Sigmoid colon (tissue), 6 donors: ENCODE measurements at regions not wholly inside any gene's neighbourhood (a gene's known extent, or its start where the extent isn't known, plus 50 kb on each side); places are given as distances from the start of the nearest gene placed in this dataset.
A peak's percentile ranks its signal among the peaks of the same experiment; 100 is the strongest.

Source experiments
- DNase-seq: peaks from one replicate; pipeline ENCODE4 v3.0.0-alpha.2; 2019
- H3K27ac ChIP-seq, 4 donors: fragments of 200-600 bp; sonication (generic); one replicate each; pipeline ENCODE4 v1.5.1; 2016 to 2019; ENCODE audit warnings: mild to moderate bottlenecking in 1 of 4
- H3K27me3 ChIP-seq, 3 donors: fragments of 200-600 bp; sonication (generic); one replicate each; pipeline ENCODE4 v1.5.1; 2019; ENCODE audit warnings: mild to moderate bottlenecking in 1 of 3
- H3K36me3 ChIP-seq, 4 donors: fragments of 200-600 bp; sonication (generic); one replicate each; pipeline ENCODE4 v1.5.1; 2016 to 2019
- H3K4me1 ChIP-seq, 4 donors: fragments of 200-600 bp; sonication (generic); one replicate each; pipeline ENCODE4 v1.5.1; 2017 to 2019
- H3K4me3 ChIP-seq, 4 donors: fragments of 200-600 bp; sonication (generic); one replicate each; pipeline ENCODE4 v1.5.1; 2017 to 2019; ENCODE audit warnings: mild to moderate bottlenecking in 2 of 4, moderate library complexity in 1 of 4
- H3K9me3 ChIP-seq, 4 donors: fragments of 200-600 bp in 3 of 4; sonication (generic) in 3 of 4; one replicate each; pipeline versions ENCODE4 v1.5.1 to v1.6.1; 2013 to 2019
- EP300 ChIP-seq, 4 donors: sonication (generic); formaldehyde crosslinking; IDR thresholded peaks; one replicate each; pipeline ENCODE4 v1.6.1; 2017; ENCODE audit warnings: antibody characterized with exemption in 4 of 4
- POLR2A ChIP-seq, 2 donors: fragments of 450-650 bp; IDR thresholded peaks; one replicate each; pipeline ENCODE4 v1.6.1; 2016; ENCODE audit warnings: antibody characterized with exemption in 2 of 2, mild to moderate bottlenecking in 2 of 2, moderate library complexity in 2 of 2
- POLR2AphosphoS5 ChIP-seq, 4 donors: sonication (generic); formaldehyde crosslinking; IDR thresholded peaks; one replicate each; pipeline ENCODE4 v1.6.1; 2017; ENCODE audit warnings: antibody characterized with exemption in 4 of 4
- WGBS, 2 donors: extraction: QIAGEN DNeasy Blood & Tissue Kit; methylation state at CpG; one replicate each; pipeline ENCODE4 v1.1.7; 2013; 5-methylcytosine and 5-hydroxymethylcytosine counted together
- intact Hi-C: fragments of 100-400 bp; cut with DNase I; formaldehyde crosslinking; loops from one replicate; pipeline ENCODE4 v1.15.1; 2023
- TF ChIP-seq, protein P1 (sequence below), 4 experiments: fragments of 450-650 bp in 3 of 4; fragments of 200-600 bp in 1 of 4; IDR thresholded peaks; one replicate each; pipeline ENCODE4 v1.5.1; 2016 to 2019; ENCODE audit warnings: antibody characterized with exemption in 4 of 4, mild to moderate bottlenecking in 3 of 4, moderate library complexity in 2 of 4
- donor health status: healthy with polysubstance abuse.
- donor health status: healthy.

DNA sequence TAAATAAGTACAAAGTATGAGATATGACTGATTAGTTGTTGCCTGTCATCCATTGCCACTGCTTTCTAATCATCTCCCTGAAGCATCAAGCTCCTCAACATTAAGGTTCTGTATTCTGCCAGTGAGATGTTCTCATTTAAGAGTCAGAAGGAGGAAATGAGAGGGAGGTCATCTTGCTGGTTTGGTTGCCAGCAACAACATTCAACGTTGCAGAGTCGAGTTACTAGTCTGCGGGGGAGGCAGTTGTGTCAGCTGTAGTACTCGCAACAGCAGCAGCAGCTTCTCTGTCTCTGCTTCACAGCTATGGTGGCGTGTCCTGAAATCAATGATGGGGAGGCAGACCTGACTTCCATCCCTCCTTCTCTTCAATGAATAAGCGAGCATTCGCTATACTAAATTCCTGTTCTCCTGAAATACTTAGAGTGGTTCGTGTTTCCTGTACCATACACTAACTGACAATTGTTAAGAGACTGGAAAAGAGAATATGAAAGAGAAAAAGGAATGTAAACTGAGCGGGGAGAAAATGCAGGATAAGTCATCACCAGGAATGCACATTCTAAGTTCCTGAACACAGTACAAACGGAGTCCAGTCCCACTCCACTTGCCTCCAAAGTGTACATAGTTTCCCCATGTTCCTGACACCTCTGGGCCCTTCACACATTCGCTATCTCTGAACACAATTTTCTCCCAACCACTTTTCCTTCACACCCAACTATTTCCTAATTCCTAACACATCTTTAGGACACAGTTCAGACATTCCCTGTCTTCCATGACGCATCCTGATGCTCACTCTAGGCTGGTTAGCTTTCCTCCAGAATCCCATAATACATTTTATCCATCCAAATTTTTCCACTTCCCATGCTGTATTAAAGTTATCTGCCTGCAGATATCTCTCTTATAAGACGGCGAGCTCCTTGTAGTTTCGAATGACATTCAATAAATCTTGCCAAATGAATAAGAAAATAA, 263.0 kb downstream of the KLF12 start:
- H3K9me3 ChIP-seq: no peaks in the 10 kb centered on the region
- TF ChIP-seq EP300 (IDR thresholded peaks at IDR 0.05): no peak
- no peak for TF ChIP-seq POLR2AphosphoS5 (IDR thresholded peaks at IDR 0.05)
- no peaks in the 10 kb centered on the region for H3K27me3 ChIP-seq
- intact Hi-C loops: no loop called here
- DNase-seq: no peak
- H3K4me3 ChIP-seq: peak overlapping the region in 2 of 4 donors; percentile 20 to 24
- H3K27ac ChIP-seq: peak overlapping the region; percentile 55 to 76 (median 73)
- no peaks in the 10 kb centered on the region for H3K36me3 ChIP-seq
- WGBS, 2 donors: 83 to 85% methylated on average over 15 of the region's 15 CpGs
- peaks cover 0 to 26% (median 21%) of the 10 kb centered on the region in 4 donors for H3K4me1 ChIP-seq

DNA sequence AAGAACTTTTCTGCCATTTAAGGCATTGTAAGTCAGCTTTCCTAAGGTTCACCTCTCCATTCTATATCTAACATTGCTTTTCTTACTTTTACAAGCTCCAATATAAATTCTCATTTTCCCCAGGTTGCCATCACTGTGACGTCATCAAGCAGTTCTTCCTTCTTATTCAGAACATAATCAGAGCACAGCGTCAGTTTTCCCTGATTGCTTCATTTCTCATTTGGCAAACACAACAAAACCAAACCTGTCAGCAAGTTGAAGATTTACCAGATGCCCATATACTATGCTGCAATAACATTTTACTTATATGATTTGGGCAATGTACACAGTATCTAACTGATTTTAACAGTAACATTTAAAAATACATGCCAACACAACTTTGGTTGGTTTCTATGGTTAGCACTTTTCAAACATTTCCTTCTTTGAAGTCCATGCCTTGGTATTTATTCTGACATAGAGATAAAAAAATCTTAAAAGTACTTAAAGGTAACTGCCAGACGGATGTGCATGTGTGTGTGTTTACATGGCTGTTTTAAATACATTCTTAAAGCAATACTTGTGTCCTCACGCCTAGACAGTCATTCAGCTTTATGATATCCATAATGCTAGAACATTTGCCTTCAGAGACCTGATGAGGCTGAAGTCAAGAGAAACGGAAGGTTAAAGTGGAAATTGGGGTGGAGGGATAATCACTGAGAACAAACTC, 264.0 kb downstream of the KLF12 start:
- intact Hi-C loops: no loop called here
- WGBS, 2 donors: 21 to 62% methylated on average over 5 of the region's 5 CpGs
- Histone ChIP-seq H3K4me3 (no peak overlapping the region), H3K9me3 (no peaks in the 10 kb centered on the region), H3K27ac (peak overlapping the region; percentile 55 to 76 (median 73)), H3K27me3 (no peaks in the 10 kb centered on the region), H3K4me1 (peaks cover 0 to 26% (median 21%) of the 10 kb centered on the region in 4 donors), H3K36me3 (no peaks in the 10 kb centered on the region)
- DNase-seq: no peak
- TF ChIP-seq, protein P1, sequence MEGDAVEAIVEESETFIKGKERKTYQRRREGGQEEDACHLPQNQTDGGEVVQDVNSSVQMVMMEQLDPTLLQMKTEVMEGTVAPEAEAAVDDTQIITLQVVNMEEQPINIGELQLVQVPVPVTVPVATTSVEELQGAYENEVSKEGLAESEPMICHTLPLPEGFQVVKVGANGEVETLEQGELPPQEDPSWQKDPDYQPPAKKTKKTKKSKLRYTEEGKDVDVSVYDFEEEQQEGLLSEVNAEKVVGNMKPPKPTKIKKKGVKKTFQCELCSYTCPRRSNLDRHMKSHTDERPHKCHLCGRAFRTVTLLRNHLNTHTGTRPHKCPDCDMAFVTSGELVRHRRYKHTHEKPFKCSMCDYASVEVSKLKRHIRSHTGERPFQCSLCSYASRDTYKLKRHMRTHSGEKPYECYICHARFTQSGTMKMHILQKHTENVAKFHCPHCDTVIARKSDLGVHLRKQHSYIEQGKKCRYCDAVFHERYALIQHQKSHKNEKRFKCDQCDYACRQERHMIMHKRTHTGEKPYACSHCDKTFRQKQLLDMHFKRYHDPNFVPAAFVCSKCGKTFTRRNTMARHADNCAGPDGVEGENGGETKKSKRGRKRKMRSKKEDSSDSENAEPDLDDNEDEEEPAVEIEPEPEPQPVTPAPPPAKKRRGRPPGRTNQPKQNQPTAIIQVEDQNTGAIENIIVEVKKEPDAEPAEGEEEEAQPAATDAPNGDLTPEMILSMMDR (IDR thresholded peaks at IDR 0.05): no peak
- TF ChIP-seq POLR2A (IDR thresholded peaks at IDR 0.05) (no peak), EP300 (IDR thresholded peaks at IDR 0.05) (no peak), POLR2AphosphoS5 (IDR thresholded peaks at IDR 0.05) (peak in 1 of 4 donors; percentile 33)

- Histone ChIP-seq H3K4me3 (no peak overlapping the region), H3K4me1 (peaks cover 0 to 5% (median 2%) of the 10 kb centered on the region in 4 donors), H3K27me3 (no peaks in the 10 kb centered on the region), H3K36me3 (no peaks in the 10 kb centered on the region), H3K9me3 (no peaks in the 10 kb centered on the region), H3K27ac (no peak overlapping the region)
- intact Hi-C loops: no loop called here
- TF ChIP-seq, protein P1 (IDR thresholded peaks at IDR 0.05): no peak
- TF ChIP-seq POLR2A (IDR thresholded peaks at IDR 0.05) (no peak), EP300 (IDR thresholded peaks at IDR 0.05) (no peak), POLR2AphosphoS5 (IDR thresholded peaks at IDR 0.05) (no peak)
- WGBS, 2 donors: 97% methylated on average over 1 of the region's 1 CpG
- DNase-seq: no peak
These were observed 269.2 kb downstream of the KLF12 start for GRCh38 chr13:73865027-73865426.

GRCh38 chr13:73861136-73861535, 273.1 kb downstream of the KLF12 start:
- H3K27ac ChIP-seq: no peak overlapping the region
- TF ChIP-seq POLR2A (IDR thresholded peaks at IDR 0.05): no peak
- TF ChIP-seq POLR2AphosphoS5 (IDR thresholded peaks at IDR 0.05): no peak
- TF ChIP-seq, protein P1 (IDR thresholded peaks at IDR 0.05): no peak
- no peak for TF ChIP-seq EP300 (IDR thresholded peaks at IDR 0.05)
- H3K27me3 ChIP-seq: no peaks in the 10 kb centered on the region
- no peaks in the 10 kb centered on the region for H3K4me1 ChIP-seq
- no peaks in the 10 kb centered on the region for H3K9me3 ChIP-seq
- intact Hi-C loops: no loop called here
- H3K4me3 ChIP-seq: no peak overlapping the region
- 89 to 95% methylated on average over 2 of the region's 2 CpGs for WGBS, 2 donors
- DNase-seq: no peak
- no peaks in the 10 kb centered on the region for H3K36me3 ChIP-seq

DNA sequence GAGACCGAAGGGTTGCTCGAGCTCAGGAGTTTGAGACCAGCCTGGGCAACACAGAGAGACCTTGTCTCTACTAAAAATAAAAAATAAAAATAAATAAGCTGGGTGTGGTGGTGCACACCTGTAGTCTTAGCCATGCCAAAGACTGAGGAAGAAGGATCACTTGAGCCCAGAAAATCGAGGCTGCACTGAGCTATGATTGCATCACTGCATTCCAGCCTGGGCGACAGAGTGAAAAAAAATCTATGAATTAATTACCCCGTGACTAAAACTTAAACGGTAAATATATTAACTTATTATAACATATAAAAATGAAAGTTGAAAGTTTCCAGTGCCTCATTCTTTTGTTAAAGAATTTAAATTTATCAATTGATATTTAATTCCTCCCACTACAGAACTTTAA, 273.7 kb downstream of the KLF12 start:
- no peaks in the 10 kb centered on the region for H3K4me1 ChIP-seq
- no peaks in the 10 kb centered on the region for H3K27me3 ChIP-seq
- no peak overlapping the region for H3K4me3 ChIP-seq
- intact Hi-C loops: no loop called here
- H3K36me3 ChIP-seq: no peaks in the 10 kb centered on the region
- no peak for DNase-seq
- H3K9me3 ChIP-seq: no peaks in the 10 kb centered on the region
- H3K27ac ChIP-seq: no peak overlapping the region
- TF ChIP-seq EP300 (IDR thresholded peaks at IDR 0.05): no peak
- 85 to 89% methylated on average over 6 of the region's 6 CpGs for WGBS, 2 donors
